A673 (cell line): ENCODE measurements at regions not wholly inside any gene's neighbourhood (a gene's known extent, or its start where the extent isn't known, plus 50 kb on each side); places are given as distances from the start of the nearest gene placed in this dataset.

Experiments
- EZH2 ChIP-seq: fragments of 200-600 bp; sonication (generic); IDR thresholded peaks from 2 replicates; pipeline ENCODE4 v1.6.1; 2017; ENCODE audit warnings: borderline replicate concordance, low read depth, mild to moderate bottlenecking, mixed read lengths, antibody characterized with exemption, low read length; ENCODE audit not compliant: poor library complexity, severe bottlenecking
- TF ChIP-seq, protein P1 (sequence below): fragments of 300-800, 200-600 bp; sonication (generic); conservative IDR thresholded peaks from 2 replicates; pipeline ENCODE4 v1.5.1; 2017; ENCODE audit warnings: low read depth, mild to moderate bottlenecking, antibody characterized with exemption, low read length, moderate library complexity, mixed read lengths

DNA sequence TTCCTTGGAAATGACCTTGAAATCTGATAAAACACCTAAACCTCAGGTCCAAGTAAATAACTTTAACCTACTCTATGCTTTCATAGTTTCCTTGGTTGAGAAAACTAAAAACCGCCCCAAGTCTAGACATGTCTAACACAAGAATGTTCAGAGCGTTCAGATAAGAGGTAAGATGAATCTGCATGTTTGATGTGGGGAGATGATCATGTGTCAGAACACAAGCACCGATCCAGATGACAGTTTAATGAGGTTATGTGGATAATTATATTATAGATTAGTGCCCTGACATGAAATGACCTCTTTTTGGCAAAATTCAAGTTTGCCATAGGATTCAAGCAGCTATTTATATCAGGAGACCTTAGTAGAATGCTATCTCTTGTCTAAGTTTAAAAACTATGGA, 729.8 kb upstream of the SOX11 start:
- no peak for TF ChIP-seq EZH2
- TF ChIP-seq, protein P1, sequence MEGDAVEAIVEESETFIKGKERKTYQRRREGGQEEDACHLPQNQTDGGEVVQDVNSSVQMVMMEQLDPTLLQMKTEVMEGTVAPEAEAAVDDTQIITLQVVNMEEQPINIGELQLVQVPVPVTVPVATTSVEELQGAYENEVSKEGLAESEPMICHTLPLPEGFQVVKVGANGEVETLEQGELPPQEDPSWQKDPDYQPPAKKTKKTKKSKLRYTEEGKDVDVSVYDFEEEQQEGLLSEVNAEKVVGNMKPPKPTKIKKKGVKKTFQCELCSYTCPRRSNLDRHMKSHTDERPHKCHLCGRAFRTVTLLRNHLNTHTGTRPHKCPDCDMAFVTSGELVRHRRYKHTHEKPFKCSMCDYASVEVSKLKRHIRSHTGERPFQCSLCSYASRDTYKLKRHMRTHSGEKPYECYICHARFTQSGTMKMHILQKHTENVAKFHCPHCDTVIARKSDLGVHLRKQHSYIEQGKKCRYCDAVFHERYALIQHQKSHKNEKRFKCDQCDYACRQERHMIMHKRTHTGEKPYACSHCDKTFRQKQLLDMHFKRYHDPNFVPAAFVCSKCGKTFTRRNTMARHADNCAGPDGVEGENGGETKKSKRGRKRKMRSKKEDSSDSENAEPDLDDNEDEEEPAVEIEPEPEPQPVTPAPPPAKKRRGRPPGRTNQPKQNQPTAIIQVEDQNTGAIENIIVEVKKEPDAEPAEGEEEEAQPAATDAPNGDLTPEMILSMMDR, result no peak
